PC-3 (cell line): ENCODE measurements at regions not wholly inside any gene's neighbourhood (a gene's known extent, or its start where the extent isn't known, plus 50 kb on each side); places are given as distances from the start of the nearest gene placed in this dataset.

Source experiments
- CTCF ChIP-seq: fragments of 300-600 bp; sonication (generic); conservative IDR thresholded peaks from 2 replicates; pipeline ENCODE4 v1.5.1; 2017; ENCODE audit warnings: antibody characterized with exemption, low read depth, mild to moderate bottlenecking, low read length
- EZH2 ChIP-seq: fragments of 300-600 bp; sonication (generic); IDR thresholded peaks from one replicate; pipeline ENCODE4 v1.6.1; 2017; ENCODE audit warnings: antibody characterized with exemption, mild to moderate bottlenecking, low read length; ENCODE audit not compliant: unreplicated experiment

GRCh38 chr11:130653838-130654636, 205.6 kb downstream of the ADAMTS15 start:
- TF ChIP-seq CTCF (no peak), EZH2 (no peak)
